ENCODE measurements at regions not wholly inside any gene's neighbourhood (a gene's known extent, or its start where the extent isn't known, plus 50 kb on each side); places are given as distances from the start of the nearest gene placed in this dataset.
"Not testable (repeated sequence)": the region's sequence is repeated elsewhere in the genome, so short reads cannot be mapped to it uniquely, and the experiment has no call there.

DNA sequence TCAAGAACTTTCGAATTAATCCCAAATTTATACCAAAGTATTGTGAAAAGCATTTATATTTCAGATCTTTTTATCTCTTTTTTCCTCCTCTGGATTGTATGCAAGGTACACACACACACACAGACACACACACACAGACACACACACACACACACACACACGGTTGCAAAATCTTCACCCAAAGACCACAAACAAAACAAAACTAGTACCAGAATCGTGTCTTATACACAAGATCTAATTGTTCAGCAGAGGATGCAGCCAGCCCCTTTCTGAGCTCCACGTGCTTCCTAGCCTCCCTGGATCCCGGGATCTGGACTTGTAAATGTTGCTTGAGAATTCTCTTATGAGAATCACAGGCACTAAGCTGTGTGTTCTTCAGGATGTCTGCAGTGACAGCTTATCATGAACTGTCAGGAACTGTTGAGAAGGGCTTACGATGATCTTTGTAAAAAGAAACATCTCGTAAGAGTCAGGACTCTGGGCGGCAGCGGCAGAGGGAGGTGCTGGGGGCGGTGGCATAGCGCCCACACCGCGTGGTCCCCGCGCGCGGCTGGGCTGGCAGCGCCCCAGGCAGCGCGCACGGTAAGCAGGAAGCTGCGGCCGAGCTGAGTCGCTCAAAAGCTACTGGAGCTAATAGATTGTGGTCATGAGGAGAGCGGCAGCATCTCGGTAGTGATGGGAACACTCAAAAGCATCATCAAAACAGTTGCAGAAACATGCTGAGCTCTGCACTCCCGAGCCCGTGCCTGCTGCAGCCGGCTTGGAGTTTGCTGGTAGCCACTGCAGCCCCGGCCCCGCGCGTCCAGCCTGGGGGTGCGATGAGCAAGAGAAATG lies 277.6 kb downstream of the GATA3 start:
- intact Hi-C loops (cut with DNase I): no loop called here
- peak in 9 of 10 donors; percentile 12 to 92 (median 38) for DNase-seq

DNA sequence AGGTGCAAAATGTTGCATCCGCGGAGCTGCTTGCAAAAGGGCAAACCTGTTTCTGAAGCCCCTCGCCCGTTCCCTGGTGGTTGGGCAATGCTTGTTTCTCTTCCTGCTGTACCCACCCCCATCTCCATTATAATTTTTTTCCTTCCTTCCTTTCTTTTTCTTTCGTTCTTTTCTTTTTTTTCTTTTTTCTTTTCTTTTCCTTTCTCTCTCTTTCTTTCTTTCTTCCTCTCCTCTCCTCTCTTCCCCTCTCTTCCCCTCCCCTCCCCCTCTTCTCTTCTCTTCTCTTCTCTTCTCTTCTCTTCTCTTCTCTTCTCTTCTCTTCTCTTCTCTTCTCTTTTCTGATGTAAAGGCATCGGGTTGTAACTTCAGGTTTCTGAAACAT lies 278.2 kb downstream of the GATA3 start:
- DNase-seq: no peak
- intact Hi-C loops (cut with DNase I): no loop called here

GRCh38 chr10:8334631-8335030 lies 280.1 kb downstream of the GATA3 start:
- intact Hi-C loops (cut with DNase I): no loop called here
- no peak for DNase-seq

DNA sequence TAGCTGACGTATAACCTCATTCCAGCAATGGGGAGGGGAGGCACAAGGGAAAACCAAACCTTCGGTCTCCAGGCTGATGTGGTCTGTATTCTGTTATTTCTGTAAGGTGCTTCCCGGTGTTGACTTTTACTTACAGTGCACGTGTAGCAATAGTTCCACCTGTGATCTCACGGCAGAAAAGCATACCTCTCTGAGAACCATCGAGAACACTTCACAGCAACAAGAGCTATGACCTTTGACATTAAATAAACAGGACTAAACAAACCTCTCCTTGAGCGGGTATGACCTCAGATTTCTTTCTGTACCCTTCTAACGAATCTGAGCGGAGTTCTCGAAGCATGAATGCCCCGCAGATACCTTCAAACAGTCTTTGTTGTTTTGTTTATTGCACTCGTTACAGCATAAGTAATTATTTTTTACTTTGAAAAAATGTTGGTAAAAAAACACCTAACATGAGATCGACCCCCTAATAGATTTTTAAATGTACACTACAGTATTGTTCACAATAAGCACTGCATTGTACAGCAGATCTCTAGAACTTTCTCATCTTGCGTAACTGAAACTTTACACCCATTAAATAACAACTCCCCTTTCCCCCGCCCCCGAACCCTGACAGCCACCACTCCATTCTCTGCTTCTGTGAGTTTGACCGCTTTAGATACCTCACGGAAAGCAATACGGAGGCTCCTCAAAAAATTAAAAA lies 282.3 kb downstream of the GATA3 start:
- intact Hi-C loops (cut with DNase I): no loop called here
- DNase-seq: no peak

- intact Hi-C loops (cut with DNase I): no loop called here
- no peak for DNase-seq
These were observed 282.8 kb downstream of the GATA3 start for GRCh38 chr10:8337332-8337651.

DNA sequence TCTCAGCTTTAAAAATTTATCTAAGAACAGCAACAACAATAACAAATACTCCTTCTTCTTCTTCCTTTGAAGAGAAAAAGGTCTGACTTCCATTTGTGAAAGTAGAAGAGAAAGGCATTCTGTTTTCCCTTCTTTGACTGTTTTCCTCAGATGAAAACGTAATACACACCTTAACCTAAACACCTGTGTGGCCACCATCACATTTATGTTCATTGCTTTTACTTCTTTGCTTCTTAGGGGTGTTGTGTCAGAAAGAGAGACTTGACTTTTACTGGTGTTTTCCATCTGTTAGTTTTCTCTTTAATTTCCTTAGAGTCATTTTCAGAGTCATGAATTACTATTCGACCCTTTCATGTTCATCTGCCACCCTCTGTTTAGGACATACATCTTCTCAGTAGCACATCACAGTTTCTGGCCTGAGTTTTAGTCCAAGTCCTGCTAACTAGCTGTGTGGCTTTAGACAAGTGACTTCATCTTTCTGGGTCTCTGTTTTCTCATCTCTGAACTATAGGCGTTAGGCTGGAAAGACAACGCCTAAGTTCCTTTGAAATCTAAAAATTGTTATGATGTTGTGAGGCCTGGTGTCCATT lies 283.8 kb downstream of the GATA3 start:
- no peak for DNase-seq
- intact Hi-C loops (cut with DNase I): no loop called here

DNA sequence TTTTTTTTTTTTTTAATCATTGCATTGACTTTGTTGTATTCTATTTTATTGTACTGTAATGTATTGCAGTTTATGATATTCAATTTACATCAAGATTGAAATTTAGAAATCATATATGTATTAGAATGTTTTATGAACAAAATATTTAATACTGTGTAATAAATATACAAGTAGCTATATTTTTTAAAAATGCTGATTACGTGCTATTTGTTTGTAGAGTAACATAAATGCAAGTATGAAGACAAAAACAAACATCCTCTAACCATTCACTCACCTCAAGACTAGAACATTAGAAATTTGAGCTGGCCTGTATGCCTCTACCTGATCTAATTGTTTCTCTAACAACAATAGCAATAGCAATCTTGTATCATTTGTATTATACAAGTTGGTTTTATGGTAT lies 290.3 kb downstream of the GATA3 start:
- intact Hi-C loops (cut with DNase I): no loop called here
- DNase-seq: no peak

DNA sequence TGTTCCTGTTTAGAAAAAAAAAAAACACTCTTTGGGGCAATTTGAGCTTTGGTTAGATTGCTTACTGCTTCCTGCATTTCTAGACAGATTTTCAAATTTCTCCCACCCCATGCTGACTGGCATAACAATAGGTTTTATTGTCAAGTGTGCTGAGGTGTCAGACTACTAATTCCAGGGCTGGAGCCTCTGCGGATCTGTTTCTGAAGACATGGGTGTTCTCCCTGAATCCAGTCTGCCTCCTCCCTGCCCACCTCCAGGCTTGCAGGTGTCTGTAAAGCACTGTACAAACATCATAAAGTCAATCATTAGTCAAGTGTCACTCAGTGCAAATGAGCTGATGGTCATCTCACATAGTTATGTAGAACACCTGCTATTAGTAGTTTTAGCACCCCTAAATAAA lies 292.4 kb downstream of the GATA3 start:
- no peak for DNase-seq
- intact Hi-C loops (cut with DNase I): no loop called here

DNA sequence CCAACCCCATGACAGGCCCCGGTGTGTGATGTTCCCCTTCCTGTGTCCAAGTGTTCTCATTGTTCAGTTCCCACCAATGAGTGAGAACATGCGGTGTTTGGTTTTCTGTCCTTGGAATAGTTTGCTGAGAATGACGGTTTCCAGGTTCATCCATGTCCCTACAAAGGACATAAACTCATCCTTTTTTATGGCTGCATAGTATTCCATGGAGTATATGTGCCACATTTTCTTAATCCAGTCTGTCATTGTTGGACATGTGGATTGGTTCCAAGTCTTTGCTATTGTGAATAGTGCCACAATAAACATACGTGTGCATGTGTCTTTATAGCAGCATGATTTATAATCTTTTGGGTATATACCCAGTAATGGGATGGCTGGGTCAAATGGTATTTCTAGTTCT lies 293.1 kb downstream of the GATA3 start:
- intact Hi-C loops (cut with DNase I); DNase-seq: not testable (repeated sequence)

- intact Hi-C loops (cut with DNase I): no loop called here
- no peak for DNase-seq
These were observed 295.2 kb downstream of the GATA3 start for GRCh38 chr10:8349610-8350249.

GRCh38 chr10:8350250-8350967 lies 295.9 kb downstream of the GATA3 start:
- intact Hi-C loops (cut with DNase I): no loop called here

GRCh38 chr10:8352171-8353075 lies 297.9 kb downstream of the GATA3 start:
- DNase-seq: no peak
- intact Hi-C loops (cut with DNase I): no loop called here

More at GRCh38 chr10:8350250-8350967, 295.9 kb downstream of the GATA3 start:
- DNase-seq: no peak

DNA sequence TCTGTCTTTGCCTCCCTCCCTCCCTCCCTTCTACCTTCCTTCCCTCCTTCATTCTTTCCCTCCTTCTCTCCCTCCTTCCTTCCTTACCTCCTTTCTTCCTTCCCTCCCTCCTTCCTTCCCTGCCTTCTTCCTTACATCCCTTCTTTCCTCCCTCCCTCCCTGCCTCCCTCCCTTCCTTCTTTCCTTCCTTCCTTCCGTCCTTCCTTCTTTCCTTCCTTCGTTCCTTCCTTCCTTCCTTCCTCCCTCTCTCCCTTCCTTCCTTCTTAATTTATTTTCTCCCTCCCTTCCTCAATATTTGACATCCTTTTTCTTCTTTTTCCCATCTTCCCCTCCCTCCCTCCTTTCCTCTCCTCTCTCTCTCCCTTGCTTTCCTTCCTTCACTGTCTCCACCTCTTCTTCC lies 301.8 kb downstream of the GATA3 start:
- intact Hi-C loops (cut with DNase I): no loop called here
- DNase-seq: no peak

DNA sequence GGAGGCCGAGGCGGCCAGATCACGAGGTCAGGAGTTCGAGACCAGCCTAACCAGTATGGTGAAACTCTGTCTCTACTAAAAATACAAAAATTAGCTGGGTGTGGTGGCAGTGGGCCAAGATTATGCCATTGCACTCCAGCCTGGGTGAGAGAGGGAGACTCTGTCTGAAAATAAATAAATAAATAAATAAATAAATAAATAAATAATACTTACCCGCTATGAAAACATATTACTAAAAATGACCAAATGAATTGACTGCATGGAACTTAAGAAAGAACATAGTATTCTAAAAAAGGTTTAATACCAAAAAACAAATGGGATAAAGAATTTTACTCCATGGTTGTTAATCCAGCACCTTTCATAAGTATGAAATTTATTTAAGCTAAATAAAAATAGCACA lies 305.0 kb downstream of the GATA3 start:
- no peak for DNase-seq
- intact Hi-C loops (cut with DNase I): no loop called here

DNA sequence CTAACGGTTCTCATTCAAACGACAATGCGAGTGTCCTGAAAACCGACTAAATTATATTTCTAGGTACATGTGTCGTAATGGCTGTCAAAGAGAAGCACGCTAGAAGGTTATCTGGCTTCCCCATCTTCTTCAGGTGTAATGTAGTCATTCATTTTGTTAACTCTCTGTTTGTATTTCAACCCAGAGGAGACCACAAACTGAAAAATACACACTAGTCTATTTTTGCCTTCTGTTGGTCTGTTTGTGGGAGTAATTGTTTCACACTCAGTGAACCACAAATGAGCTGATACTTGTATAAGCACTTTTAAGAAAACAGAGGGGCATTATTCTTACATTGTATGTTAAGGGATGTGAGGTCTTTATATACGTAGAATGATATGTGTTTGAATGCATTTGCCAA lies 305.9 kb downstream of the GATA3 start:
- DNase-seq: no peak
- intact Hi-C loops (cut with DNase I): no loop called here

DNA sequence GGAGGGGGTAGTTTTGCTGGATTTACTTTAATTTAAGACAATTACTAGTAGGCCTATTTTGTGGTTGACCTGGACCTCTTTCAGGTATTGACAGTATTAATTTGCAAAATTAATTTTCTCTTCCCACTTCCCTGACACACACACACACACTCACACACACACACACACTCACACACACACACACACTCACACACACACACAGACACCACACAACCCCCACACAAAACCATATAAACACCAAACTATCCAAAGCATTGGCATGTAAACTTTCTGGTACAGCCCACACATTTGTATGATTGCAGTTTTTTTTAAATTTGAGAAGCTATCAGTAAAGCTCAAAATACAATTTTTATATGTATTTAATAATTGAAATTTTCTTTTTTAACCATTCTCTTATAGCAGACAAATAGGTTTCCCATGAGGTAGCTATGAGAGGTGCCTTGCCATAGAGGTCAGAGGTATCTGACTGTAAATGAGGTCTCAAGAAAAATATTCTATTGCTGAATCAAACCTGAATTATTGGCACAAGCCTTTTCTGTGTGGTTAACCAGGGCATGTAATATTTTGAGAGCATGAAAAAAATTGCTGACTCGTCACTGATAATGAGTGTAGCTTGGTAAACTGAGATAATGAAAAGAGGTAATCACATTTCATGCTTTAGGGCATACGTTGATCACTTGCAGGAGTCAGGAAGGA lies 306.5 kb downstream of the GATA3 start:
- intact Hi-C loops (cut with DNase I): no loop called here
- DNase-seq: no peak

DNA sequence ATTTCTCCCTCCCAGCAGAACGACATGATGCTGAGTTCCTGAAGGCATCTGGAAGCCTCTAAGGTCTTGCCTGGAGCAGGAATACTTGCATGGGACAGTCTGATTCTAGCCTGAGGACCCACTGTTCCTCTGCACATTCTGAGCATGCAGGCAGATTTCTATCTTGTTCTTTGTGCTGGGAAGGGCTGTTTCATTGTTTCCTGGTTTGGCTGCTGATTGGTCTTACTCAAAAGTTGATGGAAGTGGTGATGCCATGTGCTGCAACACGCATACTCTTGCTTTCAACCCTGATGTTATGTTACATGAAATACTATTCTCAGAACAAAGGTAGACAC lies 307.0 kb downstream of the GATA3 start:
- no peak for DNase-seq
- intact Hi-C loops (cut with DNase I): no loop called here

GRCh38 chr10:8365935-8366911 lies 311.7 kb downstream of the GATA3 start:
- intact Hi-C loops (cut with DNase I): no loop called here
- no peak for DNase-seq

Measured in posterior cingulate gyrus (tissue), 11 donors.